ENCODE measurements at regions not wholly inside any gene's neighbourhood (a gene's known extent, or its start where the extent isn't known, plus 50 kb on each side); places are given as distances from the start of the nearest gene placed in this dataset.

- DNase-seq: no peak
Measured at GRCh38 chr3:153972862-153973261, 148.3 kb upstream of the ARHGEF26 start.

GRCh38 chr3:153973722-153974265 lies 147.4 kb upstream of the ARHGEF26 start:
- DNase-seq: no peak

- DNase-seq: no peak
Measured at GRCh38 chr3:153974614-153975013, 146.6 kb upstream of the ARHGEF26 start.

- DNase-seq: peak; percentile 72 to 93 (median 89)
Measured at GRCh38 chr3:153976891-153977554, 144.2 kb upstream of the ARHGEF26 start.

- peak in 2 of 3 donors; percentile 76 to 91 for DNase-seq
Measured at GRCh38 chr3:153978006-153978405, 143.2 kb upstream of the ARHGEF26 start.

GRCh38 chr3:153979418-153980251 lies 141.6 kb upstream of the ARHGEF26 start:
- DNase-seq: peak in 1 of 3 donors; percentile 56

- no peak for DNase-seq
Measured at GRCh38 chr3:153980252-153980590, 141.0 kb upstream of the ARHGEF26 start.

GRCh38 chr3:153997364-153997763 lies 123.8 kb upstream of the ARHGEF26 start:
- peak in 1 of 3 donors; percentile 29 for DNase-seq

- DNase-seq: no peak
Measured at GRCh38 chr3:154003649-154004048, 117.5 kb upstream of the ARHGEF26 start.

GRCh38 chr3:154011036-154011435 lies 110.2 kb upstream of the ARHGEF26 start:
- DNase-seq: peak; percentile 6 to 53 (median 42)

GRCh38 chr3:154013736-154014135 lies 107.5 kb upstream of the ARHGEF26 start:
- DNase-seq: peak in 2 of 3 donors; percentile 74 to 86

GRCh38 chr3:154015307-154015706 lies 105.9 kb upstream of the ARHGEF26 start:
- DNase-seq: no peak

GRCh38 chr3:154018100-154018696 lies 103.0 kb upstream of the ARHGEF26 start:
- no peak for DNase-seq

- peak in 1 of 3 donors; percentile 40 for DNase-seq
Measured at GRCh38 chr3:154022606-154023005, 98.6 kb upstream of the ARHGEF26 start.

- peak; percentile 35 to 78 (median 64) for DNase-seq
Measured at GRCh38 chr3:154023148-154023547, 98.0 kb upstream of the ARHGEF26 start.

GRCh38 chr3:154025007-154025406 lies 96.2 kb upstream of the ARHGEF26 start:
- DNase-seq: no peak

- DNase-seq: no peak
Measured at GRCh38 chr3:154029926-154030325, 91.3 kb upstream of the ARHGEF26 start.

- peak; percentile 34 to 79 (median 37) for DNase-seq
Measured at GRCh38 chr3:154034797-154035330, 86.3 kb upstream of the ARHGEF26 start.

- no peak for DNase-seq
Measured at GRCh38 chr3:154040283-154040682, 80.9 kb upstream of the ARHGEF26 start.

- DNase-seq: peak in 1 of 3 donors; percentile 59
Measured at GRCh38 chr3:154044671-154045070, 76.5 kb upstream of the ARHGEF26 start.

GRCh38 chr3:154050216-154050615 lies 71.0 kb upstream of the ARHGEF26 start:
- DNase-seq: no peak

- DNase-seq: no peak
Measured at GRCh38 chr3:154050766-154051165, 70.4 kb upstream of the ARHGEF26 start.
